ENCODE measurements at regions not wholly inside any gene's neighbourhood (a gene's known extent, or its start where the extent isn't known, plus 50 kb on each side); places are given as distances from the start of the nearest gene placed in this dataset.
"Not testable (repeated sequence)": the region's sequence is repeated elsewhere in the genome, so short reads cannot be mapped to it uniquely, and the experiment has no call there.

- Histone ChIP-seq H3K4me2 (ENCODE audit: low read length) (no peak overlapping the region), H4K20me1 (ENCODE audit: insufficient read depth) (no peaks in the 10 kb centered on the region), H3K9ac (ENCODE audit: low read length) (no peak overlapping the region), H3K79me2 (ENCODE audit: insufficient read depth, low read length) (no peaks in the 10 kb centered on the region), H3K9me3 (ENCODE audit: control insufficient read depth in 1 of 2, insufficient read depth in 1 of 2, low read depth in 1 of 2, low read length in 2 of 2) (no peaks in the 10 kb centered on the region), H3K4me3 (replicated peaks in 1 of 2; ENCODE audit: low read depth in 1 of 2, low read length in 2 of 2) (no peak overlapping the region), H3K4me1 (ENCODE audit: control insufficient read depth in 1 of 2, insufficient read depth in 2 of 2, low read length in 2 of 2) (peaks cover 0 to 6% of the 10 kb centered on the region in 2 experiments; a peak in 1 of 4 replicates), H3K27ac (ENCODE audit: low read depth, low read length) (no peak overlapping the region), H2AFZ (ENCODE audit: low read depth, low read length, poor library complexity, severe bottlenecking) (no peak overlapping the region), H3K27me3 (ENCODE audit: insufficient read depth, low read length) (no peaks in the 10 kb centered on the region), H3K36me3 (ENCODE audit: control insufficient read depth in 1 of 2, insufficient read depth in 2 of 2, low read length in 2 of 2) (no peaks in the 10 kb centered on the region), H3K9me2 (ENCODE audit: insufficient read depth) (no peaks in the 10 kb centered on the region)
- POLR2A ChIA-PET, result no interaction called here
- RAD21 ChIA-PET (ENCODE audit: low non-redundant PET in 1 of 2, low total read pairs in 2 of 2, uncharacterized antibody in 2 of 2, unreplicated experiment in 2 of 2), result no interaction called here
- ATAC-seq, result no peak
- TF ChIP-seq REST (IDR thresholded peaks at IDR 0.05; ENCODE audit: low read depth), result no peak
- no peak for TF ChIP-seq EZH2 (IDR thresholded peaks at IDR 0.05)
- no peak for TF ChIP-seq TCF7L2 (IDR thresholded peaks at IDR 0.05; ENCODE audit: borderline replicate concordance, extremely low read depth, insufficient read depth, insufficient read length)
- TF ChIP-seq SRF (IDR thresholded peaks at IDR 0.05; ENCODE audit: low read depth), result no peak
- TF ChIP-seq POLR2AphosphoS5 (IDR thresholded peaks at IDR 0.05; ENCODE audit: low read depth, low read length), result no peak
- DNase-seq (ENCODE audit: low read depth, low spot score), result no peak
- CTCF ChIA-PET, result no interaction called here
- intact Hi-C loops (cut with micrococcal nuclease), result no loop called here
- no TSS peak for BruUV-seq (replicated peaks)
Observed at GRCh38 chr4:87916626-87917025, 58.9 kb upstream of the SPP1 start.

GRCh38 chr4:87917911-87918310 is 57.6 kb upstream of the SPP1 start:
- CTCF ChIA-PET; H3K9me2 ChIP-seq (ENCODE audit: insufficient read depth); H3K9me3 ChIP-seq (ENCODE audit: control insufficient read depth in 1 of 2, insufficient read depth in 1 of 2, low read depth in 1 of 2, low read length in 2 of 2); H4K20me1 ChIP-seq (ENCODE audit: insufficient read depth); H3K27ac ChIP-seq (ENCODE audit: low read depth, low read length); H3K79me2 ChIP-seq (ENCODE audit: insufficient read depth, low read length); H3K36me3 ChIP-seq (ENCODE audit: control insufficient read depth in 1 of 2, insufficient read depth in 2 of 2, low read length in 2 of 2); H3K9ac ChIP-seq (ENCODE audit: low read length); BruUV-seq (replicated peaks); RAD21 ChIA-PET (ENCODE audit: low non-redundant PET in 1 of 2, low total read pairs in 2 of 2, uncharacterized antibody in 2 of 2, unreplicated experiment in 2 of 2); POLR2A ChIA-PET; H3K27me3 ChIP-seq (ENCODE audit: insufficient read depth, low read length); H3K4me1 ChIP-seq (ENCODE audit: control insufficient read depth in 1 of 2, insufficient read depth in 2 of 2, low read length in 2 of 2); H2AFZ ChIP-seq (ENCODE audit: low read depth, low read length, poor library complexity, severe bottlenecking); ATAC-seq; H3K4me3 ChIP-seq (replicated peaks in 1 of 2; ENCODE audit: low read depth in 1 of 2, low read length in 2 of 2); intact Hi-C loops (cut with micrococcal nuclease); DNase-seq (ENCODE audit: low read depth, low spot score); H3K4me2 ChIP-seq (ENCODE audit: low read length): not testable (repeated sequence)
